Heart right ventricle (tissue), 16 donors: ENCODE measurements at regions not wholly inside any gene's neighbourhood (a gene's known extent, or its start where the extent isn't known, plus 50 kb on each side); places are given as distances from the start of the nearest gene placed in this dataset.

Source experiments
- ATAC-seq, 8 donors: fragments of 200-7000 bp; cut with Tn5 transposase; one replicate each; pipeline ENCODE4 v1.9.1; 2020; ENCODE audit warnings: mild to moderate bottlenecking in 8 of 8, moderate library complexity in 8 of 8, moderate number of reproducible peaks in 1 of 8
- DNase-seq, 2 donors: peaks; one replicate each; pipeline ENCODE4 v3.0.0-alpha.2; 2020
- H3K27ac ChIP-seq, 10 donors: fragments of 200-600 bp; sonication (generic) in 2 of 10; one replicate each; pipeline versions ENCODE4 v1.5.0 to v1.8.0; 2020 to 2022; ENCODE audit warnings: mild to moderate bottlenecking in 3 of 10
- H3K27me3 ChIP-seq, 7 donors: fragments of 200-600 bp; one replicate each; pipeline ENCODE4 v1.8.0; 2021 to 2022; ENCODE audit warnings: mild to moderate bottlenecking in 2 of 7
- H3K36me3 ChIP-seq, 9 donors: fragments of 200-600 bp; sonication (generic) in 1 of 9; one replicate each; pipeline versions ENCODE4 v1.5.0 to v1.8.0; 2020 to 2022; ENCODE audit warnings: mild to moderate bottlenecking in 2 of 9
- H3K4me1 ChIP-seq, 9 donors: fragments of 200-600 bp; sonication (generic) in 1 of 9; one replicate each; pipeline versions ENCODE4 v1.5.0 to v1.8.0; 2020 to 2022; ENCODE audit warnings: mild to moderate bottlenecking in 4 of 9
- H3K4me3 ChIP-seq, 10 donors: fragments of 200-600 bp; sonication (generic) in 2 of 10; one replicate each; pipeline versions ENCODE4 v1.5.0 to v1.8.0; 2020 to 2022; ENCODE audit warnings: mild to moderate bottlenecking in 7 of 10, moderate library complexity in 2 of 10
- H3K9me3 ChIP-seq, 11 donors: fragments of 200-600 bp in 10 of 11; sonication (generic) in 2 of 11; one replicate each; pipeline versions ENCODE4 v1.5.0 to v1.8.0; 2013 to 2022; ENCODE audit warnings: mild to moderate bottlenecking in 2 of 11, control low read depth in 1 of 11, moderate library complexity in 1 of 11
- CTCF ChIP-seq, 9 donors: fragments of 200-600 bp; sonication (generic) in 2 of 9; IDR thresholded peaks; one replicate each; pipeline versions ENCODE4 v1.5.0 to v1.8.0; 2021 to 2022; ENCODE audit warnings: antibody characterized with exemption in 9 of 9, mild to moderate bottlenecking in 5 of 9, moderate library complexity in 1 of 9
- WGBS, 2 donors: extraction: QIAGEN DNeasy Blood & Tissue Kit; methylation state at CpG; one replicate each; pipeline ENCODE4 v1.1.7; 2013; ENCODE audit warnings: inconsistent platforms in 1 of 2; 5-methylcytosine and 5-hydroxymethylcytosine counted together
- intact Hi-C, 10 donors: fragments of 100-400 bp; cut with DNase I; formaldehyde crosslinking; loops; one replicate each; pipeline versions ENCODE4 v1.11.1 to v1.14.2; 2022
- donor health status: Arrhythmogenic right ventricular cardiomyopathy.
- donor health status: ischemic (EF 13 %, LVEDD 7.1; RV severe dilation, severe dysfunction).
- donor health status: healthy with polysubstance abuse.
- donor health status: DM: no; HTN: yes; CAD: no.
- donor health status: DM: no; HTN: no; CAD: no.
- donor health status: ischemic (EF 25% LVEDD 6.9; RV normal size, moderate dysfunction).
- donor health status: ischemic (EF 25% LVEDD 5.7; RV mildly dilated, moderate dysfunction).
- donor health status: healthy.
- donor health status: DM: yes; HTN: yes; CAD: no.
- donor health status: Ischemic cardiomyopathy.
- donor health status: ischemic (EF 35%, LVEDD 5.7; RV mildly dilated, moderate dysfunction).
- donor health status: nonischemic (EF 11% LVEDD 7.7; RV severe dilation, severe dysfunction).
- donor health status: DM: yes; HTN: yes; CAD: no.
- donor health status: PGD.
- donor health status: ischemic (EF 29% LVEDD 5.4; RV normal size, mild dysfunction).
- donor health status: nonischemic (EF 23%, LVEDD 6.1; RV moderate dilation, normal function).

GRCh38 chr15:77714023-77714422 lies 81.3 kb upstream of the LINGO1 start:
- no peak for TF ChIP-seq CTCF (IDR thresholded peaks at IDR 0.05)

GRCh38 chr15:77713281-77713680 lies 80.6 kb upstream of the LINGO1 start:
- intact Hi-C loops: no loop called here
- TF ChIP-seq CTCF (IDR thresholded peaks at IDR 0.05): no peak
- 90% methylated on average over 10 of the region's 10 CpGs for WGBS, 2 donors

More at GRCh38 chr15:77714023-77714422, 81.3 kb upstream of the LINGO1 start:
- peaks cover 0 to 37% (median 17%) of the 10 kb centered on the region in 7 donors for H3K27me3 ChIP-seq
- 70 to 72% methylated on average over 4 of the region's 4 CpGs for WGBS, 2 donors
- intact Hi-C loops: no loop called here
- no peaks in the 10 kb centered on the region for H3K9me3 ChIP-seq
- DNase-seq: no peak
- no peak overlapping the region for H3K4me3 ChIP-seq
- no peak for ATAC-seq
- no peaks in the 10 kb centered on the region for H3K36me3 ChIP-seq
- no peaks in the 10 kb centered on the region for H3K4me1 ChIP-seq
- no peak overlapping the region for H3K27ac ChIP-seq

GRCh38 chr15:77712438-77712837 lies 79.7 kb upstream of the LINGO1 start:
- no peaks in the 10 kb centered on the region for H3K36me3 ChIP-seq
- no peak for TF ChIP-seq CTCF (IDR thresholded peaks at IDR 0.05)
- H3K9me3 ChIP-seq: no peaks in the 10 kb centered on the region
- no peak overlapping the region for H3K4me3 ChIP-seq
- intact Hi-C loops: no loop called here
- H3K27ac ChIP-seq: no peak overlapping the region
- ATAC-seq (no peak), DNase-seq (no peak)
- peaks cover 0 to 34% (median 19%) of the 10 kb centered on the region in 7 donors for H3K27me3 ChIP-seq
- H3K4me1 ChIP-seq: no peaks in the 10 kb centered on the region
- 57 to 66% methylated on average over 4 of the region's 4 CpGs for WGBS, 2 donors

More at GRCh38 chr15:77713281-77713680, 80.6 kb upstream of the LINGO1 start:
- H3K4me1 ChIP-seq: no peaks in the 10 kb centered on the region
- H3K27ac ChIP-seq: no peak overlapping the region
- no peaks in the 10 kb centered on the region for H3K9me3 ChIP-seq
- H3K36me3 ChIP-seq: no peaks in the 10 kb centered on the region
- peaks cover 0 to 37% (median 17%) of the 10 kb centered on the region in 7 donors for H3K27me3 ChIP-seq
- no peak overlapping the region for H3K4me3 ChIP-seq
- no peak for ATAC-seq
- DNase-seq: no peak

- no peaks in the 10 kb centered on the region for H3K36me3 ChIP-seq
- ATAC-seq: no peak
- H3K27me3 ChIP-seq: peaks cover 0 to 27% (median 16%) of the 10 kb centered on the region in 7 donors
- no peaks in the 10 kb centered on the region for H3K4me1 ChIP-seq
- WGBS, 2 donors: 84 to 91% methylated on average over 13 of the region's 13 CpGs
- no peak overlapping the region for H3K27ac ChIP-seq
- no peak overlapping the region for H3K4me3 ChIP-seq
- TF ChIP-seq CTCF (IDR thresholded peaks at IDR 0.05): no peak
- DNase-seq: no peak
- no peaks in the 10 kb centered on the region for H3K9me3 ChIP-seq
- intact Hi-C loops: no loop called here
These were observed 77.9 kb upstream of the LINGO1 start for GRCh38 chr15:77710637-77711036.
